AG09319 (cell line): ENCODE measurements at regions not wholly inside any gene's neighbourhood (a gene's known extent, or its start where the extent isn't known, plus 50 kb on each side); places are given as distances from the start of the nearest gene placed in this dataset.

Experiments used
- DNase-seq: peaks from one replicate; pipeline ENCODE4 v3.0.0-alpha.2; 2010; ENCODE audit warnings: low read depth; ENCODE audit errors: extremely low read depth
- TF ChIP-seq, protein P1 (sequence below): IDR thresholded peaks from 2 replicates; pipeline ENCODE4 v1.5.1; 2011; ENCODE audit warnings: low read depth, mild to moderate bottlenecking, inconsistent platforms, low read length, moderate library complexity

DNA sequence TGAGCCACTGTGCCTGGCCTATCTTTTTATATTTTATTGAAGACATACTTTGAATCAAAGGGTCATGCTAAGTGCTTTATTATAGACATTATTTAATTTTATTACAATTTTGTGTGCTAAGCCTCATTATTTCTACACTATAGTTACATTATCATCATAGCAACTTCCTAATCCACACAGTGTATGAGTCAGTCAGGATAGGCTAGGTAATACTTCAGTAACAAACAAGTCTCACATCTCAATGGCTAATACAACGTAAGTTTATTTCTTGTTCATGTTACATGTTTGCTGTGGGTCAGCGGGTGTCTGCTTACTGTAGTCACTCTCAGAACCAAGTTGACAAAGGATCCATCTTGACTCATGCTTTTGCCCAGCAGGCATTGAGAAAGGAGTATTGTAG lies 292.6 kb upstream of the TGFBR2 start:
- TF ChIP-seq, protein P1, sequence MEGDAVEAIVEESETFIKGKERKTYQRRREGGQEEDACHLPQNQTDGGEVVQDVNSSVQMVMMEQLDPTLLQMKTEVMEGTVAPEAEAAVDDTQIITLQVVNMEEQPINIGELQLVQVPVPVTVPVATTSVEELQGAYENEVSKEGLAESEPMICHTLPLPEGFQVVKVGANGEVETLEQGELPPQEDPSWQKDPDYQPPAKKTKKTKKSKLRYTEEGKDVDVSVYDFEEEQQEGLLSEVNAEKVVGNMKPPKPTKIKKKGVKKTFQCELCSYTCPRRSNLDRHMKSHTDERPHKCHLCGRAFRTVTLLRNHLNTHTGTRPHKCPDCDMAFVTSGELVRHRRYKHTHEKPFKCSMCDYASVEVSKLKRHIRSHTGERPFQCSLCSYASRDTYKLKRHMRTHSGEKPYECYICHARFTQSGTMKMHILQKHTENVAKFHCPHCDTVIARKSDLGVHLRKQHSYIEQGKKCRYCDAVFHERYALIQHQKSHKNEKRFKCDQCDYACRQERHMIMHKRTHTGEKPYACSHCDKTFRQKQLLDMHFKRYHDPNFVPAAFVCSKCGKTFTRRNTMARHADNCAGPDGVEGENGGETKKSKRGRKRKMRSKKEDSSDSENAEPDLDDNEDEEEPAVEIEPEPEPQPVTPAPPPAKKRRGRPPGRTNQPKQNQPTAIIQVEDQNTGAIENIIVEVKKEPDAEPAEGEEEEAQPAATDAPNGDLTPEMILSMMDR = no peak
- no peak for DNase-seq

DNA sequence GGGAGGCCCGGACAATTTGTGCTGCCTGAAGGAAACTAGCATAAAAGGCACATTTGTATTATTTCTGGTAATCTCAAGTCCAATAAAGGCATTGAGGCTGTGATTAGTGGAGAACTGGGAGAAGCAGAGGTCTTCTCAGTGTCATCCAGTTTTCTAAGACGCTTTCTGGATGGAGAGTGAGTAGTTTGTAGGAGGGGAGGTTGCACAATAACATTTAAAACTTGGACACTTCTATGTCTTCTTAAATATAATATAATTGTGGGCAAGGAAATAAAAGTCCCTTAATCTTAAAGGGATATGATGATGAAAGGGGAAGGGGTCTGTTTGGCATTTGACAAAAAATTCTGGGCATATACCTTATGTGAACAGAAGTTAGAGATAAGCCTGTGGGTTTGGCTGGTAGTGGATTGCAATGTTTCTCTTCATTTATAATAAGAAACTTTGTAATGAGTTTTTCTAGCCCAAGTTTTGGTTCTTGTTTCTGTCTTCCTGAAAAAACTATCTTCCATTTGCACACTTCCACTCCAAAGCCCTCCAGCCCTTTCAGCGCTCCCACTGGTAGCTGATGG lies 291.6 kb upstream of the TGFBR2 start:
- TF ChIP-seq, protein P1 = no peak
- DNase-seq = no peak

DNA sequence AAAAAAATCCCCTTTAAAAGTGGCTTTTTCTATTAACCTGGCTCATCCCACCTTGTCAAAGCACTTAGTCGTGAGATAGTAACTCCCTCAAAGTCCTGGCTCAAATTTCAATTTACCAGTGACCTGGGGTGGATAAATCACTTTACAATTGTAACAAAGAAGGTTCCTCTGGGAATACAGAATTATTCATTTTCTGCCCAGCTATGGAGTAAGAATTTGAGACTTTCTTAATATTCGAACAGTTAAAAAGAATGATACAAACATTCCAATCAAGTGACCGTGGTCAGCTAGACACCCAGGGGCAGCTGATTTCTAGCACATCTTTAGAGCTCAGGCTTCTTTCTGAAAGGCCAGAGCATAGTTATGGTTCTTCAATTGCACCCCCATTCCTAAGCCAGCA lies 291.0 kb upstream of the TGFBR2 start:
- TF ChIP-seq, protein P1 = no peak

DNA sequence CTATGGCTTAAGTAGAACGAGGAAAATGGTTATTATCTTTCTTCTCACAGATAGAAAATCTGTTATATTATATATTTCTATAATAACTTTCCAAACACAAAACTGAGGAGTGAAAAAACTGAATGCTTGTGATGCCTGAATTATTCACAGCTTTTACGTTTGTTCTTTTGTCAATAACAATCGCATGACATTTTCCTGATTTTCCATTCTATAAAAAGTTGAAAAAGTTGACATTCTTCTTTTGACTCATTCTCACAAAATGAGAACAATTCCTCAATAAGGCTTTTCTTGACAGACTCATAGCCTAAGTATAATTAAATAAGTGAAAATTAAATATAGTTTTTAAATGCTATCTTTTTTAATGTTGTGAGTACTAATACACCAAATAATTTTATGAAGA lies 288.8 kb upstream of the TGFBR2 start:
- DNase-seq = no peak
- TF ChIP-seq, protein P1 = no peak

More for the DNA sequence above, 291.0 kb upstream of the TGFBR2 start:
- no peak for DNase-seq

DNA sequence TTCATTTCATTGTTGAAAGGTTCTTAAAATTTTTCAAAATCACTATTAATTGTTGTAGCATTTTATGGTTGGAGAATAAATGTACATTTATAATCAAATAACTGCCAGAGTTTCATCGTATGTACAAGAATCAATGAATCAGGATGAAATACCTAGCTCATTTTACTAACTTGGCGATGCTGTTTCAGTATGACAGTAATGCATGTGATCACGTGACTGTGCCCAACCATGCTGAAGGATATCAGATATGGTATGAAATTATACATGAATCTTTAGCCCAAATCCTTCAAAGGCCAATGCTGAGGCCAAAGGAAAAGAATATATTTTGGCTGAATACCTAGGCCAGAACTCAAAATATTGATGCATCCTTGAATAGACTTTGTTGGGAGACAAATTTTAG lies 288.3 kb upstream of the TGFBR2 start:
- TF ChIP-seq, protein P1 = no peak
- DNase-seq = no peak

DNA sequence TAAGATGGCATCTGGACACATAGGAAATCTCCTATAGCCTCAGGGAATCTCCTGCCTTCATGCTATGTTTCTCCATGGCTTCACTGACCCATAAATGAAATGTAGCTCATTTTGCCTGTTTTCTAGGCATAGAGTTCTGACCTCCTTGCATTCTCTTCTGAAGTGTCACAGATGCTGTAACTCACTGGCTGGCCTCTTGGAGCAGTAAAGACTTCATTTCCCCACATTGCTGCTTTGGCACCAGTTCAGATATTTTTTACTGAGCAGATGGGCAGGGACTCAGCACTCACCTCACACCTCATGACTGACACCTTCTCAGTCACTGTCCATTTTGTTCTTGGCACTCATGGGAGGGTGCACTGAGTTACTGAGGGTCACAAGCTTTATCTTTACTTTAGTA lies 286.7 kb upstream of the TGFBR2 start:
- TF ChIP-seq, protein P1 = peak; percentile 38
- DNase-seq = no peak

DNA sequence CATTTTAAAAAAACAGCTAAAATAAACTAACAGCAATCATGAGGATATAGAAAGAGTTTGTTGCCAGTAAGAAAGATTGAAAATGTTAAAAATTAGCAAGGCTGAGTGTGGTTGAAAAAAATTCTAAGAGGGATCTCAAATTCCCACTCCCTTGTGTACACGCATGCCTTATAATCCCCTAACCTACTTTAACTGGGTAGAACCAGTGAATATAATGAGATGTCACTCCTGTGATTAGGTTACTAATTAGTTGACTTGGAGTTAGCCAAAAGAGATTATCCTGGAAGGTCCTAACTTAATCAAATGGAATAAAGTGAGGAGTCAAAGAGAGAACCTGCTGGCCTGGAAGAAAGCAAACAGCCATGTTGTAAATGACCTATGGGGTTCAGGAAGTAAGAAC lies 286.0 kb upstream of the TGFBR2 start:
- TF ChIP-seq, protein P1 = no peak
- DNase-seq = no peak
